GM21367 (cell line): ENCODE measurements at regions not wholly inside any gene's neighbourhood (a gene's known extent, or its start where the extent isn't known, plus 50 kb on each side); places are given as distances from the start of the nearest gene placed in this dataset.

Source experiments
- ATAC-seq: cut with Tn5 transposase; IDR thresholded peaks from one replicate; pipeline ENCODE4 v1.9.1; 2021; ENCODE audit not compliant: unreplicated experiment

DNA sequence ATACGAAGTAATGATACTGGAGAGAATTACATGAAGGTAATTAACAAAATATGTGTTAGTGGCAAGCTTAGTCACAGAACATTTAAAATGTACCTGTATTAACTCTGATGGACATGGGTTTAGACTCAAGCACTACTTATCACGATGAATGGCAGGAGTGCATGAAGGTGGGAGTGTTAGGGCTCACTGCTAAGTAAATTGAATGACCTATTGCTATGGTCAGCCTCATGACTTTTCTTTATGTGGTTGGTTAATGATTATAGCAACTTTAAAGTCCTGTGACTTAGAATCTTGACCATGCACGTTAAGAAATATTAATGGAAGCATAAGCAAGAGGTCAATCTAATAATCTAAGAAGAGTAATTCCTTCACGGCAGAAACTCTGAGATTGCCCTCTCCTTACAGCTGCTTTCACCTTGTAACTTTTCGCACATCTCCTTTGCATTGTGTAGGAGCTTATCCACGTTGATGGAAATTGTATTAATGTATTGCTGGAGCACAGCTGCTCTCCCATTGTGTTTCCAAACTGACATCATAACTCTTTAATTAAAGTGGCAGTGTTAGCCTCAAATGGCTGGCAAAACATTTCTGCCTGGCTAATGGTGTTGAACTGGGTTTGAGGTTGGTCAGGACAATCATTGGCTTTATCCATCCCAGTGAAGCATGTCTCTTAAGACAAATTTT lies 114.5 kb downstream of the RXFP2 start:
- ATAC-seq: no peak

DNA sequence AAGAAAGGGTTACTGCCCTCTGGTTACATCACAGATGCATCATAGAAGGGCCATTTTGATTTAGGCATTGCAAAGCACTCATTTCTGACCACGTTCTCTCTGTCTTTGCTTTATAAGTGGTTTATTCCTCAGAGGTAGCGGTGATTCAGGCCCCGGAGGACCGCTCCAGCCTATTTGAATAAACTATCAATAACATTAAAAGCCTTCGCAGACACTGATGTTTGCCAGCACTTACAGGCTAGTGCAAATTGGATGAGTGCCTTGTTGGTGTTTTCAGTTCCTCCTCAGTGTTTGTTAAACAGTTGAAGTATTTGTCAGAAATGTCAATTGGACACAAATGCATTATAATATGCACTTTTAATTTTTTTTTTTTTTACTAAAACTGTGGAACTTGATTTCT lies 120.2 kb downstream of the RXFP2 start:
- ATAC-seq: peak; percentile 49

DNA sequence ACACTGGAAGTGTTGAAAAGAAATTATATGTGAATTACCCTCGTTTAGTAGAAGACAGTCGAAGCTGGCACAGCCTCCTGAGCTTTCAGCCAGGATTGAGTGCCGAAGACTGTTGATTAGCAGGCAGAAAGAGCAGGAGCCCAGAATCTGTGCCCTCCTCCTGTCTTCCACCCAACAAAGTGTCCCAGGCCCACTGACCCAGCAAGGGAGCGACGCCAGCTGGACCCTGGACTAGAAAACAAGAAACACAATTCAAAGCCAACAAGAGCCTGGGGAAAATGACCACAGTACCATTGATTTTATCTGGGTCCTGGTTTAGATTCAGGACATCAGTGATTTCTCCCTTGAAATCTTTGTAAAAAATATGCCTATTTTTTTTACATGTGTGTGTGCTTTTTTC lies 120.7 kb downstream of the RXFP2 start:
- no peak for ATAC-seq

DNA sequence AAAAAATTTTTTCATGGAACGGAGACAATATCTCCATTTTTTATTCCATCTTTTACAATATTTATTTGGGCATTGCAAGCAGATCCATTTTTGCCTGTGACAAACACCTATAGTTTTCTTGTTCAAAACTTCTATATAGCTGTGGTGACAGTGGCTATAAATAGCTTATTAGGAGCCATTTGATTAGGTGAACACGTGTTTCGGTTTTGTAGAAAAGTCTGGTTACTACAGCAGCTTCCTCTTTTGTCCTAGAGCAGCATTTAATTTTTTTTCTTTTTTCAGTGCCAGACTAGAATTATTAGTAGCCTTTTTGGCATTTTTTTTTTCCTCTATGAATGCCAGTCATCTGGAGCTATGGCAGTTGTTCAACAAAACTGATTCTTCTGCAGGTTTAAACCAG lies 123.5 kb downstream of the RXFP2 start:
- peak; percentile 64 for ATAC-seq

DNA sequence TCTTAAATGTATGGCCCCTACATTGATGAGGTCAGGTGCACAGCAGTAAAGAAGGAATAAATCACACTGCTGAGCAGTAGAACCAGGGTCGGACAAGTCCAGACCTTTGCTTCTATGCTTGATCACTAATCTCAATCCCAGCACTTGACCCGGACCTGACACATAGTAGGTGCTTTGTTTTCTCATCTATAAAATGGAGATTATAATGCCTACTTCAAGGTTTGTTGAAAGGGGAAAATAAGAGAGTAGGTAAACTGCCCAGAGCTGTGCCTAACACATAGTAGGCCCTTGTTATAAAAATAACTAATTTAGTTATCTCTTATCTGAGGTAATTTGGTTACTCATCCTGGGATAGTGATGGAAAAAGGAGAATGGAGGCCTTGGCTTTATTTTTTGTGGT lies 125.0 kb downstream of the RXFP2 start:
- ATAC-seq: no peak

DNA sequence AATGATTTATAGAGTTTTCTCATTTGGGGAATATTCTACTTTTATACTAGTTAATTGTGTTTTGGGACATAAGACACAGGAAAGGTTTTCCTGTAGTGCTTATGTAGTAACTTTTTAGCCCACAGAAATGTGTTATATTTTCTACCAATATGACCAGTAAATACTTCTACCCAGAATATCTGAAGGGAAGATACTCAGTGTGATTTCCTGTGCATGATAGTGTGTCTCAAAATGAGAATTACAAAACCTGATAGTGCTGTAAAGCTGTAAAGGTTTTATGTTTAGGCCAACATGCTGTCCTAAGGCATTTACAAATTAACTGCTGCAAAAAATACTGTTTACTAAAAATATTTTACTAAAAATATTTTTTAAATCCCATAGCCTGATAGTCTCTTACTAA lies 126.8 kb downstream of the RXFP2 start:
- no peak for ATAC-seq

DNA sequence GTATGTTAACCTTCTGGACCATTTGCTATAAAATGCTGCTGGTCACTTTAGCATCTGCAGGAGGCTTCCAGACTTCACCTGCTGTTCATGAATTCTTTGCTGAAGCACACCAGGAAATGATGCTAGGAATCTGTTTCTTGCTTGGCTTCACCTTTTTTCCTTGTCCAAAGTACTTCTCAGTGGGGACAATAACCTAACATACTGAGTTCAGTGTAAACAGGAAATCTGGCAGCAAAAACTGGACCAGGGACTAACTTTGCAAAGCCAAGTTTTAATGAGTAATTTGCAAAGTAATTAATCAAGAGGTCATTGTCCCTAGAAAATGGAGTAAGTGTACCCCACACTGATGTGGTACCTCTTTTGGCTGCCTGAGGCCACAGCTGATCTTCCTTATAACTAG lies 128.4 kb downstream of the RXFP2 start:
- no peak for ATAC-seq

DNA sequence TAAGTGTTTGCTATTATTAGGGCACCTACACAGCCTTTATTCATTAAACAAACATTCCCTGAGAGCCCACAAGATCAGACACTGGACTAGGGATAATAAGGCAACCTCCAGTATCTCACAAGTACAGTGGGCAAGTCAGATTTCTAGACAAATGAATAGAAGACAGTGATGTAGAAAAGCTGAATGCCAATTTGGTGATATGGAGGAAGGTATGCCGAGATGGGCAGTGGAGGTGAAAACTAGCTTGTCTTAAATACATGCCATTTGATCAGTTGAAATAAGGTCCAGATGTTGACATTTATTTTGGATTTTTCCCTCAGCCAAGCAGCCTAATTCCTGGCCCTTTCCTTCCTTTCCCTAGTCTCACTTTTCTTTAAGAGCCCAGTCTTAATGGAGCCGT lies 130.3 kb downstream of the RXFP2 start:
- ATAC-seq: no peak

DNA sequence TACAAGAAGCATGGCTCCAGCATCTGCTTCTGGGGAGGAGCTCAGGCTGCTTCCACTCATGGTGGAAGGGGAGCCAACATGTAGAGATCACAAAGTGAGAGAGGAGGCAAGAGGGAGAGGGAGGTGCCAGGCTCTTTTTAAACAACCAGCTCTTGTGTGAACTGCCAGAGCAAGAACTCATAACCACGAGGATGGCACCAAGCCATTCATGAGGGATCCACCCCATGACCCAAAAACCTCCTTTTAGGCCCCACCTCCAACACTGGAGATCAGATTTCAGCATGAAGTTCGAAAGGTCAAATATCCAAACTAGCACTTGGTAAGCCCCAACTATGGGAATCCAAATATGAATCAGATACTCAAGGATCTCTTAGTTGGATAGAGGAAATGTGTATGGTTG lies 131.2 kb downstream of the RXFP2 start:
- ATAC-seq: no peak

DNA sequence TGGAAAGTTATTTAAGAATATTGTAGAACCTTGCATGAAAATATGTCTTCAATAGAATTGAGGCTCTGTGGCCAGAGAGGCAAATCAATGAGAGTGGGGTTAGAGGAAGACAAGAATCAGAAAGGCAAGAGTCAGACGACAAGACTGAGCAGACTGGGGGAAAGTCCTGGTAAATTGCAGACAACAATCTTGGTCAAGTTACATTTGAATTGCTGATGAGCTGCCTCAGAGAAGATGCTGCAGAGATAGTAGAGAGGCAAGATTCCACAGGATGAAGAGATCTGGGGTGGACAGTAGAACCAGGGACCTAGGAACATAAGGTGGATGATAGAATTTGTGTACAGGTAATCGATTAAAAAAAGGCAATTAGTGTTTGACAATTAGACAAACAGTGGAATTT lies 133.8 kb downstream of the RXFP2 start:
- ATAC-seq: no peak

DNA sequence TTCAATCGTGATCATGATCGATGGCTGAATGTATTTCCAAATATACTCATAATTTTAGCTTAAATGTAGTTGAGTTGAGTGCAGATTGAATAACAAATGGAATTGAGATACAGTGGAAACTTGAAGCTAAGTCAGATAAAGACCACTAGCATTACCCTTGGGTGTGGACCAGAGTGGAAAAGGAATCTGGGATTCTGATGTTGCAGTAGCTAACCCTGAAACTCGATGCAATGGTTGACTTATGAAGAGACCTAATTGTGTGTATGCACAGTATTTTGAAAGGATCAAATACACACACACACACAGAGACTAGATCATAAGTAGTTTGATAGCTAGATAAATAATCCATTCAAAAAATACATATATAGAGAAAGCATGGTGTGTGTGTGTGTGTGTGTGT lies 135.8 kb downstream of the RXFP2 start:
- no peak for ATAC-seq

DNA sequence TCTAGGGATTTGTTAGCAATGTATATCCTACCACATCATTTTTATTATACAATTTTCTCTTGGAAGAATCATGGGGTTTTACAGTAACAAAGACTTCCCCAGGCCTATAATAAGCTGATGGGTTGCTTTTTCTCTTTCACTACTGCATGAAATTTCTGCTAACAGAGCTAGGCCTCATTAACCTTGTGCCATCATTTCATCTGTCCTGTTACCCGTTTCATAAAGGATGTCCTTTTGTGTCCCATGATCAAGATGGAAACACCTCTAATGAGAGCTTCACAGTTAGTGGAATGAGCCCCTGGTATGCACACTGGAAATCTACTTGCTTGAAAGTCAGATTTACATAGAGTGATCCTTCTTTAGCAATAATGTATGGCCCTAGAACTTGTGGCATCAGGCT lies 138.7 kb downstream of the RXFP2 start:
- no peak for ATAC-seq

DNA sequence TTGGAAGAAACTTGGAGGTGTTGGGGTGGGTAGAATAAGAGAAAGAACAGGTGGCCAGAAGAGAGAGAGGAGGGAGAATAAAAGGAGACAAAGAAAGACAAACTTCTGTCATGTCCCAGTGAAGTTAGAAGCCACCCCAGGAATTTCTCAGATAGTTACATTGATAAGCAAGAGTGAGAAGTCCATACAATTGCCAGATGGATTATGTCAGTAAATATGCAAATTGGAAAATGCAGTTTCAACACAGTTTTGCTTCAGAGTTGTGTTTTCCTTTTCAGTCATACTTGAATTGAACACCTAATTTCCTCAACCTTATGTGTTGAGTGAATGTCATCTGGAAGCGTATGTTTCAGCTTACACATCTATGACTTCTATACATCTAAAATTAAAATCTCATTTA lies 139.2 kb downstream of the RXFP2 start:
- ATAC-seq: no peak

DNA sequence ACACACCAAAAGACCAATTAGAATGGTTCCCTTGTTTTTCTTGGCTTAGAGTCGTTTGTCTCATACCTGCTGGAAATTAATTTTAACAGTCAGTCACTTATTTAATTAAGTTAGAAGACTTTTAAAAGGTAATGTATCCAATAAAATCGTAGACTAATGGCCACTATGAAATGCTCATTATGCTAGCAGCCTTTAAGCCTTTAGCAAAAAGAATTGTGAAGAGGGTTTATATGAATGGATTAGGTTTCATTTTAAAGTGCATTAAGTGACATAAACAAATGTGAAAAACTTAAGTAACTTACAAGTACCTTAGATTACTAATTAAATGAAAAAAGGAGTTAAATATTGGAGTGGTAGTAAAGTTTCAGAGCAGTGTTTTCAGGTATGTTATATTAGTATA lies 139.6 kb downstream of the RXFP2 start:
- no peak for ATAC-seq

DNA sequence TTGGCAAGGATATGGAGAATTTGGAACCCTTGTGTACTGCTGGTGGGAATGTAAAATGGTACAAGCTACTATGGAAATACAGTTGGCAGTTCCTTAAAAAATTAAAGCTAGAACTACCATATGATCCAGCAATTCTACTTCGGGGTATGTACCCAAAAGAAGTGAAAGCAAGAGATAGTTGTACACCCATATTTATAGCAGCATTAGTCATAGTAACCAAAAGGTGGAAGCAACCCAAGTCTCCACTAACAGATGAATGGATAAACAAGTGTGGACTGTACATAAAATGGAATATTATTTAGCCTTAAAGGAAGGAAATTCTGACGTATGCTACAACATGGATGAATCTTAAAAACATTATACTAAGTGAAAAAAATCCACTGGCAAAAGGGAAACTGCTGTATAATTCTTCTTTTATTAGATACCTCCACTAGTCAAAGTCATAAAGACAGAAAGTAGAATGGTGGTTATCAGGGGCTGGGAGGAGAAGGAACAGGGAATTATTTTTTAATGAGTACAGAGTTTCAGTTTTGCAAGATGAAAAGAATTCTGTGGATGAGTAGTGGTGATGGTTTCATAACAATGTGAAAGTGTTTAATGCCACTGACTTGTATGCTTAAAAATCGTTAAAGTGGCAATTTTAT lies 141.6 kb downstream of the RXFP2 start:
- ATAC-seq: no peak

DNA sequence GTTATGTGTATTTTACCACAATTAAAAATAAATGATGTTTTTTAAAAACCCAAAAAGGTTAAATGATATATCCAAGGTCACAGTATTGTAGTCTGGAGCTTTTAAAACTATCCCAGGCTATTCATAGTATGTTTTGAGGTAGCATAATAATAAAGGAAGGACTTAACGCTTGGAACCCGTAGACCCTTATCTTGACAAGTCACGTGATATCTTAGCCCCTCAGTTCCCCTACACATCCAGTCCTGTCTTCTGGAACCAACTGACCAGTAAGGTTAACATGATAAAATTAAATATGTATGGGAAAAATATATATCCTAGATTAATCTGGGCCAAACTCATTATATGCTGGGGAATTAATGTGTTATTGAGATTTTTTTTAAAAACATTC lies 142.2 kb downstream of the RXFP2 start:
- no peak for ATAC-seq

DNA sequence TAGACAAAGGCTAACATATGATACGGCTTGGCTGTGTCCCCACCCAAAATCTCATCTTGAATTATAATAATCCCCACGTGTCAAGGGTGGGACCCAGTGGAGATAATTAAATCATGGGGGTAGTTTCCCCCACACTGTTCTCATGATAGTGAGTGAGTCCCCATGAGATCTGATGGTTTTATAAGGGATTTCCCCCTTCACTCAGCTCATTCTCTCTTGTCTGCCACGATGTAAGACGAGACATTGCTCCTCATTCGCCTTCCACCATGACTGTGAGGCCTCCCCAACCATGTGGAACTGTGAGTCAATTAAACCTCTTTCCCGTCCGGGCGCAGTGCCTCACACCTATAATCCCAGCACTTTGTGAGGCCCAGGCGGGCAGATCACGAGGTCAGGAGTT lies 143.5 kb downstream of the RXFP2 start:
- no peak for ATAC-seq

DNA sequence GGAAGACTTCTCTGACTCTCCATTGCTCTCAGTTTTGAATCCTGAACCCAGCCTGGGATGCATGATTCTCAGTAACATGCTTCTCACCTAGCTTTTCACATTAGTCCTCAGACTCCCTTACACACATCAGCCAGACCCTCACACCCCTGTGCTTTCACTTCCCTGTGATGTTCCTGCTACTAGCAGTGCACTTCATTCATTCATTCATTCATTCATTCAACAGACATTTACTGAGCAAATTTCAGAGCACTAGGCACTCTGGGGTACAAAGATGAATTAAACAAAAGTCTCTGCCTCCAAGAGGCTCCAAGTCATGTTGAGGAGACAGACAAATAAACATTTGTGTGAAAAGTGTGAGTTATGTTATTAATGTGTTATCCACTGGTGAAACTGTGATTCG lies 145.2 kb downstream of the RXFP2 start:
- no peak for ATAC-seq

DNA sequence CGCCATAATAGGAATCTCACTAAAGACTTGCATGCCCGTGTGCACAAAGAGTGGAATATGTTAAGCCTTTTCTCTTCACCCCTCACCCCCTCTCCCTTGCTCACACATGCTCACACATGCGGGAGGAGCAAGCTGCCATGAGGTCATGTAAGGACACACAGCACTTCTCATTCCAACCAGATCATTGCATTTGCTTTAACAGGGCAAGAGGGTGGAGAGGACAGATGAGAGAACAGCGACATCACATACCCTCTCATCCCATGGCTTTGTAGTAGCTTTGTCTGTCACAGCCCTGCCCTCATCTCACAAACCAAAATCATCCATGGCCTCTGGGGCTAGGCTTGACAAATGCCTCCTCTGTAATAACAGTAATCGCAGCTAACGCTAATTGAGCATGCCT lies 145.6 kb upstream of the FRY start:
- no peak for ATAC-seq

DNA sequence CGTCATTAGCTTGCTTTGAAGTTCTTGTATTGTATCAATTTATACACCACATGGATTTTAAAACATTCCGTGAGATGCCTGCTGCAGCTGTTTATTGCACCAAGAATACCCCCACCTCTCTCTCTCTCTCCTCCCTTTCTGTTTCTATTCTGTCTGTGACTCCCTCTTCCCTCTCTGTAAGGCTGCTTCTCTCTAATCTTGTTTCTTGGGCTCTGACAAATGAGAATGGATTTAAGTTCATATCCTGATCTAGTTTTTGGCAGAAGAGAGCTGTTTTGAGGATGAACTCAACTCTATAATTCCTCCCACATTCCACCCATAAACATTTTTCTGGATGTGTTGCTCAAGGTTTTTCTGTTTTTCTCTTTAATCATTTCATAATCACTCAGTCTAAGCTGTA lies 144.3 kb upstream of the FRY start:
- ATAC-seq: no peak

DNA sequence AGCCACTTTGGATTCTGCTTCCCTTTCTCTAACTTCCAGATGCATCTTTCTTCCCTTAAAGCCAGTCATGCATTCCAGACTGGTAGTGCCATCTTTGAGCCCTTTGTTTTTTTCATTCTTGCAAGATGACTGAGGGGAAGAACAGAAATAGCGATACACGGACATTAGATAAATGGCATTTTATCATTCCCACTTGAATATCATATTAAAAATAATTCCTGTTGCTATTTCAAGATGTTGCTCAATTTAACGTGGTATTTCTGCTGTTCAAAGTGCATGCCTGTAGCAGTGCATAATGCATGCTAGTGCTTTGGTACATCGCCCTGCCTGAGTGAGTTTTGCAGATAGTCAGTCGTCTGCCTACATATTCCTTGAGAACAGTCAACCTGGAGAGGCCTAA lies 140.6 kb upstream of the FRY start:
- ATAC-seq: no peak

DNA sequence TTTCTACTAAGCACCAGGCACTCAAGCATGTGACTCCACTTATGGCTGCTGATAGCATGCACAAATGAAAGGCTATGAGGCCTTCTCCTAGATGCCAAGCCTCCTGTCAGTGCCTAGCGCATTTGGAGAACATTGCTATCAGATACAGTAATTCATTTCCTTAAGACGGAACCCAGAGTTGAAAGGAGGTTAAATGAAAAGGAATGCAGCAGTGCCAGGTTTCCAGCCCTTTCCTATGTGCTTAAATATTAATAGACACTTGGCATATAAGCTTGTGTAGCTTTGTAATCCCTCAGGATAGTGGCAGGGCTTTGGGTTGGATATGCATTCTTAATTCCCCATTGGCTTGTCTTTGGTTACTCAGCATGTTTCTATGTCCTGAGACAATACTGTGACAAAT lies 140.1 kb upstream of the FRY start:
- no peak for ATAC-seq

DNA sequence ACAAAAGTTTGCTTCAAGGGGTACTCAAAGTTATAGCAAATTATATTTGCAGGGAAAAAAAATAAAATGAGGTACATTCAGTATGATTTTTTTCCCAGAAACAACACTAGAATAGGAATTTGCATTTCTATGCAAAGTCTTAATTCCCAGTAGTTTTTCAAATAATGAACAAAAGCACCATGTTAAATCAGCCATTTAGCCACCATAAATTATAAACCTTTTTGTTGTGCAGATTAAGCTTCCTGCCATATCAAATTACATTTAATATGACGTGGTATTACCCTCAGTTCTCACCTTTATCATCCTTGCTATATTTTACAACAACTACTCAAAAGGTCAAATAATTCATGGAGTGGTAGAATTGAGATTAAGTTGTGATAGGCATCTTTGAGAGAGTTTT lies 136.6 kb upstream of the FRY start:
- ATAC-seq: no peak
